ENCODE measurements at regions not wholly inside any gene's neighbourhood (a gene's known extent, or its start where the extent isn't known, plus 50 kb on each side); places are given as distances from the start of the nearest gene placed in this dataset.

- no peak for DNase-seq
These were observed 101.0 kb upstream of the NXT1 start for GRCh38 chr20:23249541-23249940.

- DNase-seq = no peak
These were observed 102.1 kb upstream of the NXT1 start for GRCh38 chr20:23248461-23248882.

GRCh38 chr20:23246717-23247664, 103.6 kb upstream of the NXT1 start:
- DNase-seq = no peak

GRCh38 chr20:23245553-23246181, 104.9 kb upstream of the NXT1 start:
- peak; percentile 63 for DNase-seq

GRCh38 chr20:23244916-23245552, 105.6 kb upstream of the NXT1 start:
- no peak for DNase-seq

- DNase-seq = no peak
These were observed 106.3 kb upstream of the NXT1 start for GRCh38 chr20:23244156-23244915.

DNA sequence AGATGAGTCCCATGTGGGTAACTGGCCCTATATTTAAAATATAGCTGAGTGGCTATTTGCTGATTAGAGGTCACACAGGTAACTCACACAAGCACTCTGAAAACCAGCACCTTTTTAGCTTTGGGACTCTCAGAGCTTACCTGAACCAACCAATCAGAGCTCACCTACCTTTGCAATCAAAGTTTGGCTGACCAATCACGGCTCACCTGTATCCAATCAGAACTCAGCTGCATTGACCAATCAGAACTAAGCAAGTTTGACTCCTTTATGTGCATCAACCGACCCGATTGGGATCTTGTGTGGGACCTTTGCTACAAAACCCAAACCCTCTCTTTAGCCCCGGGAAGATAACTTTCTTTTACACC, 106.8 kb upstream of the NXT1 start:
- no peak for DNase-seq

DNA sequence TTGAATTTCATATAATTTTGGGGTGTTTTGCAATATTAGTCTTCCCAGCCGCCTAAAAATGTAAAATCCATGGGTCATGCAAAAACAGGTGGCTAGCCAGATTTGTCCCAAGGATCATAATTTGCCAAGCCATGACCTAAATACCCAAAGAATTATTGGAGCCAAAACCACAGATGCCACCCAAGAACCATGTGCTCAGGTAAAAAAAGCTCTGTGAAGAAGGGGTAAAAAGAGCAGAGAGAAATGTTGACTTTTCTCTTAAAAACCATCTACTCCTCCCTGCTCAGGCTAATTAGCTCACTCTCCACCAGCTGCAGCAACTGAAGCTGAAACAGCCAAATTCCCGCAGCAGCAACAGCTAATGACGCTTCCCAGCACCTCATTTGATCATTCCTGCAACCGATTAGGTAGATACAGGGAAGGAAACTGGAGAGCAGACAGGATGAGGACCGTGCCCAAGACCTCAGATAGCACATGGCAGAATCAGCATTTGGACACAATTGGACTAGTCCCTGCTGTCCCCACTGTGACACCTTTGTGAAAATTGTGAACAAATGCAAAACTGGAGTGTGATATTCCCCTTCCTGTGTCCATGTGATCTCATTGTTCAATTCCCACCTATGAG, 107.9 kb upstream of the NXT1 start:
- DNase-seq = no peak

GRCh38 chr20:23242104-23242503, 108.5 kb upstream of the NXT1 start:
- DNase-seq = no peak

DNA sequence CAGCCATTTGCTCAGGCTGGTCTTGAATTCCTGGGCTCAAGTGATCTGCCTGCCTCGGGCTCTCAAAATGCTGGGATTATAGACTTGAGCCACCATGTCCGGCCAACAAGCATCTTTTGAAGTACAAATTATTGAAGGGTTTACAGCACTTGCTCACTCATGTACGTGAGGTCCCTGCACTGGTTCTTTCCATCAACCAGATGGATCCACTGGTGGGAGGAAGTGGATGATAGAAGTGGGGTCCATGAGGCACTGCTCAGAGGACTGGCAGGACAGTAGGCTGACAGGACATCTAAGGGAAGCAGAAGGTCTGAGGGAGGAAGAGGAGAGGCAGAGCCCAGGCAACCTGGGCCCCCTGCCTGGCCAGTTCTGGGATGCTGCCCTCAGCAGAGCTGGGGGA, 109.2 kb upstream of the NXT1 start:
- DNase-seq = no peak

DNA sequence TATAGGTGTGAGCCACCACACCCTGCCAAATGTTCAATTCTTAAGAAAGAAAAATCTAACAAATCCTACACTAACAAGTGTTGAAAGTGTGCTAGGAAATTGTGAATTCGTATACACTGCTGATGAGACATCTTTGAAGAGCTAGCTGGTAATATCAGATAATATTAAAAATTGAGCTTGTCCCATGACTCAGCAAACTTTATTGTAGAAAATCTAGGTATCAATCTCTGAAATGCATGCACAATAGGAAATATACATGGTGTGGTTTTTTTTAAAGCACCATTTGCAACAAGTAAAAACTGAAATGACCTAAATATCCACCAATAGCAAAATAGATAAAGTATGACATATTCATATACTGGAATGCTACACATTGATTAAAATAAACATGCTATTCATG, 110.1 kb upstream of the NXT1 start:
- DNase-seq = no peak

DNA sequence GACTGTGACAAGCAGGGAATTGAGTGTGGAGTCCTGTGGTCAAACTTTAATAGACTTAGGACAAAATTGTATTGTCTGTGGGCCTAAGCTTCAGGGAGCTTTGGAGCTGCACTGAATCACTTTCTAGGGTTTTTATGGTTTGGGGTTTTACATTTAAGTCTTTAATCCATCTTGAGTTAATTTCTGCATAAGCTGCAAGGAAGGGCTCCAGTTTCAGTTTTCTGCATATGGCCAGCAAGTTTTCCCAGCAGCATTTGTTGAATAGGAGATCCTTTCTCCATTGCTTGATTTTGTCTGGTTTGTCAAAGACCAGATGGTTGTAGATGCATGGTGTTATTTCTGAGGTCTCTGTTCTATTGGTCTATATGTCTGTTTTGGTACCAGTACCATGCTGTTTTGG, 113.4 kb upstream of the NXT1 start:
- no peak for DNase-seq

GRCh38 chr20:23235173-23236027, 115.2 kb upstream of the NXT1 start:
- DNase-seq = peak; percentile 39

DNA sequence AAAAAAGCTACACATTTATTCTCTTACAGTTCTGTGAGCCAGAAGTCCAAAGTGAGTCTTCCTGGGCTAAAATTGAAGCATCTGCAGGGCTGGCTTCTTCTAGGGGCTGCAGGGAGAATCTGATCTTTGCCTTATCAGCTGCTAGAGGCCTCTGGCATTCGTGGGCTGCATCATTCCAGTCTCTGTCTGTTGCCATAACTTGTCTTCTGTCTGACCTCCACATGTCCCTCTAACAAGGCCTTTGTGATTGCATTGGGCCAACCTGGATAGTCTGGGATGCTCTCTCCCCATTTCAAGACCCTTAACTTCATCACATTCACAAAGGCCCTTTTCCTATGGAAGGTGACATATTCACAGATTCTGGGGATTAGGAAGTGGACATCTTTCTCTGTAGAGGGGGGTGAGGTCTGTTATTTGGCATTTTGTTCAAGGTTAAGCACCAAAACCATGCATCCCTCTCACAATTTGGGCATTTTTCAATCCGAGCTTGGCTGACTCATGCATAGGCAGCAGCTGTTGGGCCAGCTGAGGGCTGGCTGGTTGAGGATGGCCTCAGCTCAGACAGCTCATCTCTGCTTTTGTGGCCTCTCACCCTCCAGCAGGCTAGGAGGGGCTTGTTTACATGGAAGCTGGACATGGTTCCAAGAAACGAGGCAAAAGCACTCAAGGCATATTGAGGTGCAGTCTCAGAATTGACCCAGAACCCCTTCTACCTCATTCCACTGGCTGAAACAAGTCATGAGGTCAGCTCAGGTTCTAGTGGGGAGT, 116.1 kb upstream of the NXT1 start:
- DNase-seq = no peak

- no peak for DNase-seq
These were observed 117.2 kb upstream of the NXT1 start for GRCh38 chr20:23233341-23233740.

DNA sequence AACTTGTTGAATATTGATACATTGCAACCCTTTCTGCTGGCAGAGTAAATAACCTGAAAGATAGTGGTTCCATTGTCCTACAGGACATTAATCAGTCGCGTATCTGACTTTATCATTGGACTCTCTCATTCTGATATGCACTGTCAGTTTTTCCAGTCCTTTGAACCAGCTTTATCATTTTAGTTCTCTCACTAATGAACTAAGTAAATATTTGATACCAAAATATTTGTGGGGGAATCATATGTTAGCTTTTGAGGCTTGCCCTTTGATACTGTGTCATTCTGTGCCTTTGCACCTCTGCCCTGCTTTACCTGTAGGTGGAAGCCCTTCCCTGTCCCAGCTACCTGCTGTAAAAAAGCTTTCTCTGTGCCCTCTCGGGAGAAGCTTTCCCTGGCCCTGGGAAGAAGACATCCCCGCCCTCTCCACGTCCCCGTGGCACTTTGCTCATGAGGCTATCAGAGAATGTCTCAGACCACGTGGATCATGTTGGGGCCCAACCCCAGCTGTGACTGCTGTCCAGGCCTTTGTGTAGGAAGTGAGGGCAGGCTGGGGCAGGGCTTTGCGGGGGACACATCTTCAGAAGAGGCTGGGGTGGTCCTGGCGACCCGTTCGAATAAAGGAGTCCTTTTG, 117.8 kb upstream of the NXT1 start:
- DNase-seq = no peak

GRCh38 chr20:23232219-23232581, 118.4 kb upstream of the NXT1 start:
- no peak for DNase-seq

DNA sequence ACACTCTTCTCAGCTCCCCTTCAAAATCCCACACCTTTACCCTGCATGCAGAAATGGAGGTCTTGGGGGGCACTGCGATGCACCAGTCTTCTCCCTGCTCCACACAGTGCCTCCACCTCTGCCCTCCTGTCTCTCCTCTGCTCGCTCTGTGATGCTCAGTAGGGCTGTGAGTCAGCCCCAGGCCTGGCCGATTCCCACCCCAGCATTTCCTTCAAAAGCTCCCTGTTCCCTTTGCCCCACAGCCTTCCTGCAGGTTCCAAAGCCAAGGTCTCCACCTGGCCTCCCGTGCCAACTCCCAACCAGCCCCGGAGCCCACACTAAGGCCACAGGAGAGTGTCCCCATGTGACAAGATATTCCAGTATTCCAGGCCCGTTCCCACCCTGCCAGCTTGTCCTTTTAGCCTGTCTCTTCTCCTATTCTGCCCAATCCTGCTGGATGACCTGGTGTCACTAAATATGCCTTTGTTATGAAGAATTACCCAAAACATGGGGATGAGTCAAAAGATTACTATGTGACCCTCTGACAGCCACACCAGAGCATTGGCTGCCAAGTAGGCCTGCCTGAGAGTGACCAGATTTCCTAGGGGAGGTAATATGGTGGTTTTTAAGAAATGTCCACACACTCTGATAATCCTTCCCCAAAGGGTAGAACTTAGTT, 118.9 kb upstream of the NXT1 start:
- DNase-seq = no peak

DNA sequence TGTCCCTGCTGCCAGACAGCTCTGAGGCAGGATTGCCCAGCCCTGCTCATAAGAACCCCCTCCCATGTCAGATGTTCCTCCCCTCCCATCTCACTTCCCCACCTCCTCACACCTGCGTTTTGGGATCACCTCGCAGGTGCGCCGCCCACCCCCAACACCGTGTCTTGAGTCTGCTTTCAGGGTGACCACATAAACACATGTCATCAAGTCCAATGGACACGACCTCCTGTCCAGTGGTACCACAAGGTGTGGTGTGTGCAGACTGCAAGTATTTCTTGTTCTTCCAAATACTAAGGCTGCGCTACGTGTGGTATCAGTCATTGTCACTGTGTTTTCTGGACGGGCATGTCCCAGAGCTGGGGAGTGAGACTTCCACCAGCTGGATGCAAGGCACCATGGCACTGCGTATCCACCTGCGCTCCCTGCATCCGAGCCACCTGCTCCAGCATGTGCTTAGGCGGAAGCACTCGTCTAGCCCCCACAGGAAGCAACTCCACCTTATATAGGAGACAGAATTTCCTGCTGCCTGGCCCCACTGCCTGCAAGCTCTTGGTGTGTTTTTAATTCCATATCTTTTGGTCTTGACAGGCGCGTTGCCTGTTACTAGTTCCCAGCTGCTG, 119.7 kb upstream of the NXT1 start:
- no peak for DNase-seq
